Activated CD8-positive, alpha-beta T cell treated with anti-CD3 and anti-CD28 coated beads for 36 hours (primary cell): ENCODE measurements at regions not wholly inside any gene's neighbourhood (a gene's known extent, or its start where the extent isn't known, plus 50 kb on each side); places are given as distances from the start of the nearest gene placed in this dataset.

Experiments used
- ATAC-seq: fragments of 200-7000 bp; cut with Tn5 transposase; one replicate; pipeline ENCODE4 v1.10.0; 2021; ENCODE audit warnings: mild to moderate bottlenecking, moderate library complexity
- CTCF ChIA-PET: fragments of 350-600 bp; sonication (Branson Sonifier 250); formaldehyde crosslinking; loops from one replicate; lab custom pipeline; 2021; ENCODE audit warnings: antibody characterized with exemption; lab: Charles Lee
- POLR2A ChIA-PET: fragments of 350-600 bp; sonication (Branson Sonifier 250); formaldehyde crosslinking; loops from one replicate; lab custom pipeline; 2021; ENCODE audit warnings: antibody characterized with exemption; lab: Charles Lee
- DNase-seq: peaks from one replicate; pipeline ENCODE4 v3.0.0-alpha.2; 2020
- H3K27ac Mint-ChIP-seq: one replicate; pipeline ENCODE4 v1.8.0; 2021; ENCODE audit warnings: mild to moderate bottlenecking, mixed read lengths
- H3K27me3 Mint-ChIP-seq: one replicate; pipeline ENCODE4 v1.8.0; 2021; ENCODE audit warnings: mixed read lengths
- H3K36me3 Mint-ChIP-seq: one replicate; pipeline ENCODE4 v1.8.0; 2021; ENCODE audit warnings: low read depth, mixed read lengths
- H3K4me1 Mint-ChIP-seq: one replicate; pipeline ENCODE4 v1.8.0; 2021; ENCODE audit warnings: low read depth, mixed read lengths
- H3K4me3 Mint-ChIP-seq: one replicate; pipeline ENCODE4 v1.8.0; 2021; ENCODE audit warnings: mild to moderate bottlenecking, moderate library complexity, mixed read lengths
- H3K9me3 Mint-ChIP-seq: one replicate; pipeline ENCODE4 v1.8.0; 2021; ENCODE audit warnings: mixed read lengths
- CTCF ChIP-seq: fragments of 200-600 bp; IDR thresholded peaks from one replicate; pipeline ENCODE4 v1.8.0; 2022; ENCODE audit warnings: antibody characterized with exemption, mild to moderate bottlenecking
- intact Hi-C: fragments of 100-400 bp; cut with micrococcal nuclease; formaldehyde crosslinking; loops from one replicate; pipeline ENCODE4 v1.10.0; 2022

GRCh38 chr9:75487856-75488718, 399.8 kb downstream of the OSTF1 start:
- Mint-ChIP-seq H3K36me3 (no peaks in the 10 kb centered on the region), H3K4me3 (no peak overlapping the region), H3K9me3 (no peaks in the 10 kb centered on the region), H3K4me1 (no peaks in the 10 kb centered on the region), H3K27ac (no peak overlapping the region), H3K27me3 (peaks cover 8% of the 10 kb centered on the region)
- no peak for TF ChIP-seq CTCF
- DNase-seq (no peak), ATAC-seq (no peak)
- CTCF ChIA-PET = no interaction called here
- POLR2A ChIA-PET = no interaction called here
- intact Hi-C loops = no loop called here

- ChIA-PET CTCF (no interaction called here), POLR2A (no interaction called here)
- intact Hi-C loops = no loop called here
- H3K4me1 Mint-ChIP-seq = no peaks in the 10 kb centered on the region
- peaks cover 8% of the 10 kb centered on the region for H3K27me3 Mint-ChIP-seq
- no peak overlapping the region for H3K27ac Mint-ChIP-seq
- TF ChIP-seq CTCF = no peak
- ATAC-seq (no peak), DNase-seq (no peak)
- H3K9me3 Mint-ChIP-seq = no peaks in the 10 kb centered on the region
- no peaks in the 10 kb centered on the region for H3K36me3 Mint-ChIP-seq
- no peak overlapping the region for H3K4me3 Mint-ChIP-seq
Measured at GRCh38 chr9:75488719-75489110, 400.4 kb downstream of the OSTF1 start.

- ChIA-PET POLR2A (no interaction called here), CTCF (no interaction called here)
- peaks cover 8% of the 10 kb centered on the region for H3K27me3 Mint-ChIP-seq
- no peaks in the 10 kb centered on the region for H3K9me3 Mint-ChIP-seq
- no peak overlapping the region for H3K4me3 Mint-ChIP-seq
- no peak overlapping the region for H3K27ac Mint-ChIP-seq
- no peak for TF ChIP-seq CTCF
- DNase-seq (no peak), ATAC-seq (no peak)
- no peaks in the 10 kb centered on the region for H3K36me3 Mint-ChIP-seq
- intact Hi-C loops = no loop called here
- no peaks in the 10 kb centered on the region for H3K4me1 Mint-ChIP-seq
Measured at GRCh38 chr9:75490326-75490725, 400.1 kb upstream of the PCSK5 start.

GRCh38 chr9:75491533-75491932, 398.9 kb upstream of the PCSK5 start:
- CTCF ChIA-PET = no interaction called here
- POLR2A ChIA-PET = interaction anchor here (0.6 kb wide), 1 partner anchor 70 kb away, joined by 4 read pairs; no protein-coding TSS in a partner anchor
- H3K4me3 Mint-ChIP-seq = no peak overlapping the region
- no peak for TF ChIP-seq CTCF
- DNase-seq (no peak), ATAC-seq (no peak)
- H3K27ac Mint-ChIP-seq = no peak overlapping the region
- no peaks in the 10 kb centered on the region for H3K9me3 Mint-ChIP-seq
- H3K4me1 Mint-ChIP-seq = no peaks in the 10 kb centered on the region
- H3K36me3 Mint-ChIP-seq = no peaks in the 10 kb centered on the region
- H3K27me3 Mint-ChIP-seq = peaks cover 7% of the 10 kb centered on the region
- intact Hi-C loops = no loop called here

- intact Hi-C loops = no loop called here
- ChIA-PET CTCF (no interaction called here), POLR2A (no interaction called here)
- no peak overlapping the region for H3K4me3 Mint-ChIP-seq
- H3K36me3 Mint-ChIP-seq = no peaks in the 10 kb centered on the region
- DNase-seq = no peak
- no peaks in the 10 kb centered on the region for H3K9me3 Mint-ChIP-seq
- H3K27me3 Mint-ChIP-seq = peaks cover 2% of the 10 kb centered on the region
- no peak for TF ChIP-seq CTCF
- no peak for ATAC-seq
- H3K27ac Mint-ChIP-seq = no peak overlapping the region
- H3K4me1 Mint-ChIP-seq = no peaks in the 10 kb centered on the region
Measured at GRCh38 chr9:75499812-75500211, 390.7 kb upstream of the PCSK5 start.
